ENCODE measurements at regions not wholly inside any gene's neighbourhood (a gene's known extent, or its start where the extent isn't known, plus 50 kb on each side); places are given as distances from the start of the nearest gene placed in this dataset.

- TF ChIP-seq, protein P1, sequence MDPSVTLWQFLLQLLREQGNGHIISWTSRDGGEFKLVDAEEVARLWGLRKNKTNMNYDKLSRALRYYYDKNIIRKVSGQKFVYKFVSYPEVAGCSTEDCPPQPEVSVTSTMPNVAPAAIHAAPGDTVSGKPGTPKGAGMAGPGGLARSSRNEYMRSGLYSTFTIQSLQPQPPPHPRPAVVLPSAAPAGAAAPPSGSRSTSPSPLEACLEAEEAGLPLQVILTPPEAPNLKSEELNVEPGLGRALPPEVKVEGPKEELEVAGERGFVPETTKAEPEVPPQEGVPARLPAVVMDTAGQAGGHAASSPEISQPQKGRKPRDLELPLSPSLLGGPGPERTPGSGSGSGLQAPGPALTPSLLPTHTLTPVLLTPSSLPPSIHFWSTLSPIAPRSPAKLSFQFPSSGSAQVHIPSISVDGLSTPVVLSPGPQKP (IDR thresholded peaks at IDR 0.05; ENCODE audit: borderline replicate concordance, low read depth, low read length): no peak
Measured at GRCh38 chr11:13073119-13073981, 64.2 kb downstream of the RASSF10 start (continued).

DNA sequence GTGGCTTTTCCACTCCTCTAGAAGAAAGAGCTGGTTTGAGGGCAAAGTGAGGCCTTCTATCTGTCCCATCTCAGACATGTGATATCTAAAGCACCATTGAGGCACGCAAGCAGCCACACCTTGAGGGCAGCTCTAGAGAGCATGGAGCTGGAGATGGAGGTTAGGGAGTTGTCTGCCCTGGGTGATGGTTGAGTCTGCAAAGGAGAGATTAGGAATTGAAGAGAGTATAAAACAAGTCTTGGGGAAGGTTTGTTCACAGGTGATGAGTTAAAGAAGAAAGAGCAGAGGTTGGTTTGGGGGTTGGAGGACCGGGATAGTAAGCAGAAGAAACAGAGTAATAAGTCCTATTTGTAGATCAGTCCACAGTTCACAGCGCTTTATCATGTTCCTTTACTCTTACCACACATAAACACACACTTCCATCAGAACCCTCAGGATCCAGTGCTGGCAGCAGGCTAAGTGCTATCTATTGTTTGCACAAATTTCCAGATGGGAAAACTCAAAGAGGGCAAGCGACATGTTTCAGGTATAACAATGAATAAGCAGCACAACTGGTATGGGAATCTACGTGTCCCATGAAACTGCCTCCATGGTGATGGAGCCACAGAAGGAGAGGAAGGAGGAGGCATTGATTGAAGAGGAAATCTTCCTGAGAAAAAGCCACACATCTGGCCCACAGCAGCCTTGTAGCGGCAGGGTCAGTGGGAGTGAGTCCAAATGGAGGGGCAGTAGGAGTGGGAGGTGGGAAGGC is 65.8 kb downstream of the RASSF10 start:
- intact Hi-C loops (cut with micrococcal nuclease) (no loop called here), dilution Hi-C loops (cut with HindIII; ENCODE audit: low sequenced_read_pairs, unreplicated experiment) (no loop called here), in situ Hi-C loops (cut with MboI; ENCODE audit: low sequenced_read_pairs) (no loop called here)
- Histone ChIP-seq H3K27me3 (ENCODE audit: control insufficient read depth, insufficient read depth, low read length) (peaks cover 49% of the 10 kb centered on the region), H3K14ac (replicated peaks; ENCODE audit: low read depth, low read length) (no peak overlapping the region), H2AFZ (replicated peaks; ENCODE audit: low read length, poor library complexity) (no peak overlapping the region), H3K23ac (ENCODE audit: low read depth, low read length) (no peak overlapping the region), H3K4ac (ENCODE audit: low read depth, low read length) (no peak overlapping the region), H3K36me3 (ENCODE audit: control insufficient read depth, insufficient read depth, low read length) (no peaks in the 10 kb centered on the region), H2AK5ac (ENCODE audit: low read depth, low read length) (no peak overlapping the region), H3K27ac (ENCODE audit: insufficient read depth, low read length) (no peak overlapping the region), H3K56ac (ENCODE audit: extremely low read depth, insufficient read depth, low read length) (no peak overlapping the region), H2BK5ac (ENCODE audit: low read depth, low read length, poor library complexity, severe bottlenecking) (no peak overlapping the region), H2BK120ac (ENCODE audit: low read depth, low read length) (no peak overlapping the region), H3K9ac (ENCODE audit: low read depth, low read length) (no peak overlapping the region), H3K4me1 (ENCODE audit: control insufficient read depth, insufficient read depth, low read length) (no peaks in the 10 kb centered on the region), H3K4me3 (ENCODE audit: insufficient read depth, low read depth, low read length) (no peak overlapping the region), H2BK15ac (ENCODE audit: low read depth, low read length) (no peak overlapping the region), H4K20me1 (ENCODE audit: insufficient read depth, low read length) (no peaks in the 10 kb centered on the region), H3K4me2 (ENCODE audit: low read depth, low read length) (no peak overlapping the region), H3K18ac (ENCODE audit: low read depth, low read length) (no peak overlapping the region), H4K8ac (ENCODE audit: low read depth in 2 of 2, low read length in 2 of 2) (no peak overlapping the region), H3K9me1 (ENCODE audit: insufficient read depth, low read length) (no peaks in the 10 kb centered on the region), H2AK9ac (replicated peaks; ENCODE audit: low read depth, low read length, poor library complexity) (no peak overlapping the region), H3K9me3 (ENCODE audit: control insufficient read depth, insufficient read depth, low read length) (no peaks in the 10 kb centered on the region), H3K79me1 (ENCODE audit: low read depth in 1 of 2, low read length in 2 of 2) (no peaks in the 10 kb centered on the region), H4K5ac (ENCODE audit: low read depth, low read length) (no peak overlapping the region), H2BK20ac (ENCODE audit: low read depth, low read length) (no peak overlapping the region), H4K91ac (ENCODE audit: insufficient read depth, low read depth, low read length) (no peak overlapping the region)
- CTCF ChIA-PET: no interaction called here
- no peak for ATAC-seq (ENCODE audit: low read depth)
- BruUV-seq (replicated peaks): no TSS peak
- WGBS, 2 experiments (ENCODE audit: extremely low coverage in 2 of 2, insufficient read length in 1 of 2): 69% methylated on average over 2 of the region's 6 CpGs; no CpG with 5 or more reads in 1 of the 2 experiments
- POLR2A ChIA-PET (ENCODE audit: unreplicated experiment): no interaction called here
- DNase-seq: no peak
- no peak for TF ChIP-seq RCOR1 (IDR thresholded peaks at IDR 0.05; ENCODE audit: insufficient replicate concordance, low read length)
- TF ChIP-seq SMC3 (IDR thresholded peaks at IDR 0.05; ENCODE audit: low read depth, low read length): no peak
- no peak for TF ChIP-seq RFX5 (IDR thresholded peaks at IDR 0.05; ENCODE audit: low read depth, low read length)
- no peak for TF ChIP-seq USF2 (IDR thresholded peaks at IDR 0.05; ENCODE audit: low read depth, low read length)
- no peak for TF ChIP-seq CEBPB (IDR thresholded peaks at IDR 0.05; ENCODE audit: low read depth, low read length)
- TF ChIP-seq NFE2L2 (IDR thresholded peaks at IDR 0.05; ENCODE audit: low read depth, low read length): no peak
- TF ChIP-seq MXI1 (IDR thresholded peaks at IDR 0.05; ENCODE audit: borderline replicate concordance, low read depth, low read length): no peak
- TF ChIP-seq BHLHE40 (IDR thresholded peaks at IDR 0.05; ENCODE audit: low read depth, low read length): no peak
- TF ChIP-seq CHD1 (IDR thresholded peaks at IDR 0.05; ENCODE audit: low read depth, low read length): no peak
- TF ChIP-seq MAZ (IDR thresholded peaks at IDR 0.05; ENCODE audit: borderline replicate concordance, low read depth, low read length): no peak
- no peak for TF ChIP-seq RAD21 (IDR thresholded peaks at IDR 0.05; ENCODE audit: low read length)

Measured in IMR-90 (cell line).